ACHN (cell line): ENCODE measurements at regions not wholly inside any gene's neighbourhood (a gene's known extent, or its start where the extent isn't known, plus 50 kb on each side); places are given as distances from the start of the nearest gene placed in this dataset.

Source experiments
- DNase-seq: peaks from one replicate; pipeline ENCODE4 v3.0.0-alpha.2; 2015
- in situ Hi-C: cut with HindIII; loops from 2 replicates; pipeline ENCODE4 v1.10.0; 2017; ENCODE audit warnings: low sequenced_read_pairs, low pct_ligation_motif_present, low pct_unique_long_range_greater_than_20kb

DNA sequence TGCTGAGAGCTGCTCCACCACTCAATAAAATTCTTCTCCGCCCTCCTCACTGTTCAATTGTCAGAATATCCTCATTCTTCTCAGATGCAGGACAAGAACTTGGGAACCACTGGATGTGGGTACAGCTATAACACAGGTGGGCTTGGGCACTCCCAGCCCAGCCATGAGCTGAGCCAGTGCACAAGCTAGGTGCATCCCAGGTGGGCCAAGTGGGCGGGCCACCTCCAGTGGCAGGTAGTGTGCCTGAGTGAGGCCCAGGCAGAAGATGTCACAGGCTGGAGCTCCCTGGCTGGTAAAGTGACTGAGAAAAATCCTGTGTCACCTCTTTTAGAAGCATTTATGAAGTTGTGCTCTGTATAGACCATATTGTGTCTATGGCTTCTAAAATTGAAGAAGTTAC, 501.6 kb upstream of the TYRP1 start:
- in situ Hi-C loops, result no loop called here
- DNase-seq, result no peak

DNA sequence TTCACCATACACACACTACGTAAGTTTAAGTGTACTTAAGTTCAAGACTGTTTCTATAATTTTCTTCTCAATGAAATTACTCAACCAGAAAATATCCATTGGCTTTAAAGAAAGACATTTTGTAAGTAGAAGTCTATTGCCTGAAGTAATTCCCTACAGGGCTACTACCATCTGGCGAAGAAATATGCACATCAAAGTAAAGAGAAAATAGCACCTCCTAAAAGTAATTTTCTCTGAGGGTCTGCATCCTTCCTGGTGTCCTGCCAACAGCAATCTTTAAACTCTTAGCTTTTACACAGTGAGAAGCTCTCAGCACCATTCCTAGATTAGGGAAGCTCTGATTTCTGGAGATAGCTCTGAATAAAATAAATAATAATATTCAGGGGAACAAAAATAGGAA, 498.5 kb upstream of the TYRP1 start:
- no peak for DNase-seq
- in situ Hi-C loops, result no loop called here

DNA sequence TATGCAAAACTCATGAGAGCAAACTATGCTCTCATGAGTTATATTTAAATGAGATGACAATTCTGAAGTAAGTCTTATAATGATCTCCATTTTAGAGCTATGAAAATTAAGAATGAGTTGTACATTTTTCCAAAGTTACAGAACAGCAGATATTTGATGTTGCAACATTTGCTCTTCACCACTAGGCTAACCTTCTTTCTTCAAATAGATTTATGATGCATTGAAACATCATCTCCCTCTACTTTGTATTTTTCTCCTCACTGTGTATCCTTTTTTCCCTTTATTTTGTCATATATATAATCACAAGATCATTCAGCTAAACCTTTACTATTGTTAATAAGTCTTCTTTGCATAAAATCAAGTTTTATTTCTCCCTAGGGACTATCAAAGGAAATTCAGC, 497.7 kb upstream of the TYRP1 start:
- no peak for DNase-seq
- in situ Hi-C loops, result no loop called here

DNA sequence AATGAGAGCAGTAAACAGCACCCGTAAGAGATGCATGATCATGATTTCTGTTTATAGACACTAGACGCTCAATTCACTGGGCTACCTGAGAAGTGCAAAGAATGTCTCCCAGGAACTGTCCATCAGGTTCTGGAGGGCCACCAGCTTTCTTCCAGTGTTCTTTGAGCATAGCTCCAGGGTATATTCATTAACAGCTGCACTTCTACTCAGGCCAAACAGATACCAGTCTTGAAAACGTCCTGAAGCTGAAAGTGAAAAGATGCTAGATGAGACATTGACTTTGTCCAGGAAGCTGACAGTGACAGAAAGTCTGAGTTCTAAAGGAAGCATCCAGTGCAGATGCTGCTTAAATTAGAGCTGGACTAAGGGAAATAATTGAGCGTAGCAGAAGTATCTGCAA, 488.7 kb upstream of the TYRP1 start:
- in situ Hi-C loops, result no loop called here

DNA sequence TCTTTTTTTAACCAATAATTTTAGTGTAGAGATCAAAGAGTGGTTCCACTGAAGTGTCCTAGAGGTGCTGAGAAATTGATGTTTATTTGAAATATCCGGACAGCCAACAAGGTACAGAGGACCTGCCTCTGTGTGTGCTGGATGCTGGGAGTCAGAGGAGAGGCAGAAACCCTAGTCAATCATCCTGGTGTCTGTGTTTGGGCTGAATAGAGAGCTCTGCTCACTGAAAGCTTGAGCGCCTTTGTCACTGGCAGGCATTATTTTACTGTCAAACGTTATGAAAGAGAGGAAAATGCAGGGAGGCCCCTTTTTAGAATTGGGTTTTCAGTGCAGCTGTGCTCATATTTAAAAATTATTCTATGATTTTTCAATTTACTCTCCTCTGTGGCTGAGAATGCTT, 480.3 kb upstream of the TYRP1 start:
- in situ Hi-C loops, result no loop called here

More for the DNA sequence above, 488.7 kb upstream of the TYRP1 start:
- DNase-seq, result no peak

DNA sequence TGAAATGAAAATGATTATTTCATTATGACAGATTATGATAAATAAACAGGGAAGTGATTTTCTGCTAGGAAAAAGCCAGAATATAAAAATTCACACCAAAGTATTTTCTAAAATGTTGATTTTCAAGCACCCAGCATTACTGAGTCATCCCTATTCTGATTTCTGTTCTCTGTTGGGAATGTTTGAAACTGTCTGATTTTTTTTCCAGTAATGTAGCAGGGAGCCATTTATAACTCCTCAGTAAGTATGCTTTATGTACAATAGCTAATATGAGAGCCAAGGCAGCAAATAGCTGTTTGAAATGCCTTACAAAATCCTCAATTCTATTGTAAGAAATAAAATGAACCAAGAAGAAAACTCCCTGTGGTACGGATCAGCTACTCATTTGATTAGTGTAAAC, 471.7 kb upstream of the TYRP1 start:
- in situ Hi-C loops, result no loop called here
- no peak for DNase-seq

More for the DNA sequence above, 480.3 kb upstream of the TYRP1 start:
- DNase-seq, result no peak

DNA sequence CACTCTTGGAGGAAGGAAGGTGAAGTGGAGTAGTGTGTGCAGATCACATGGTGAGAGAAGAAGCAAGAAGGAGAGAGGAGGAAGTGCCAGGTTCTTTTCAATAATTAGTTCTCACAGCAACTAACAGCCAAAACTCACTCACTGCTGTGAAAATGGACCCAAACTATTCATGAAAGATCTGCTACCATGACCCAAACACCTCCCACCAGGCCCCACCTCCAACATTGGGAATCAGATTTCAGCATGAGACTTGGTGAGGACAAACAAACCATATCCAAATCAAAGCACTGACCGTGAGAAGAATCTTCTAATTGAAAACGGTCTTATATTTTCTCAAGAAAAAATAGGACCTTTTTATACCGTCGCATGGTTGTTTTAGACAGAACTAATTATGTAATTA, 468.7 kb upstream of the TYRP1 start:
- in situ Hi-C loops, result no loop called here
- DNase-seq, result no peak

DNA sequence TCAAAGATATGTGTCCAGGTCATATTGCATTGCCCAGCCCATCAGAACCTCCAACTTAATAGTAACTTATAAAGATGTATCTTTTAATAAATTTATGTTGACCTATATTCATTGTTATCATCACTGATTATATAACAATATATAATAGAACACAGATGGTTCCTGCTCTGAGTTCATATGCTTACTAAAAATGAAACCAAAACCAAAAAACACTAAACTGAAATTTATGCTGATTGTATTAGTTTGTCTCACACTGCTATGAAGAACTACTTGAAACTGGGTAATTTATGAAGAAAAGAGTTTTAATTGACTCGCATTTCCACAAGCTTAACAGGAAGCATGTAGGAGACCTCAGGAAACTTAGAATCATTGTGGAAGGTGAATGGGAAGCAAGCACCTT, 462.5 kb upstream of the TYRP1 start:
- DNase-seq, result no peak
- in situ Hi-C loops, result no loop called here

DNA sequence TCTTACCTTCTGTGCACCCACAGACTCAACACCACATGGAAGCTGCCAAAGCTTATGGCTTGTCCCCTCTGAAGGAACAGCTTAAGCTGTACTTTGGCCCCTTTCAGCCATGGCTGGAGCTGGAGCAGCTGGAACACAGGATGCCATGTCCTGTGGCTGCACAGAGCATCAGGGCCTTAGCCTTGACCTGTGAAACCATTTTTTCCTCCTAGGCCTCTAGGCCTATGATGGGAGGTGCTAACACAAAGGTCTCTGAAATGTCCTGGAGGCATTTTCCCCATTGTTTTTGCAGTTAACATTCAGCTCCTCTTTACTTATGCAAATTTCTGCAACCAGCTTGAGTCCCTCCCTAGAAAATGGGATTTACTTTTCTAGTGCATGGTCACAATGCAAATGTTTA, 461.4 kb upstream of the TYRP1 start:
- in situ Hi-C loops, result no loop called here
- DNase-seq, result no peak

DNA sequence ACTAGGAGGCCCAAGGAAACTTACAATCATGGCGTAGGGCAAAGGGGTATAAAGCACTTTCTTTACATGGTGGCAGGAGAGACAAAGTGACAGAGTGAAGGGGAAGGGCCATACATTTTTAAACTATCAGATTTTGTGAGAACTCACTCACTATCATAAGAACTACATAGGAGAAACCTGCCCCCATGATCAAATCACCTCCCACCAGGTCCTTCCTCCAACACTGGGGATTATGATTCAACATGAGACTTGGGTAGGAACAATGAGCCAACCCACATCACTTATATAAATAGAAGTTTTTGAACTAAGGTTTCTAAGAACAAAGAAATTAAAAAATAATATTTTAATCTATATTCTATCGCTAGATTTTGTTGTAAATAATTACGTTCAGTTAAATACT, 460.3 kb upstream of the TYRP1 start:
- DNase-seq, result no peak
- in situ Hi-C loops, result no loop called here

DNA sequence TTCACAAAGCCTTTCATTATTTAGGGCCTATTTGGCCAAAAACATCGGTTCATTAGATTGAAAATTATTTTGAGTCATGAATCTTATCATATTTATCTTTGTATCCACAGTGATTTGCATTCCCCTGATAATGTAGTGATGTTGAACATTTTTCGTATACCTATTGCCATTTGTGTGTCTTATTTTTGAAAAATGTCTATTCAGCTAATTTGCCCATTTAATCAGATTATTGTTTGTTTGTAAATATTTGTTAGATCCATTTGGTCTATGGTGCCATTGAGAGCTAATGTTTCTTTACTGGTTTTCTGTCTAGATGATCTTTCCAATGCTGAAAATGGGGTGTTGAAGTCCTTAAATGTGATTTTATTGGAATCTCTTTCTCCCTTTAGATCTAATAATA, 439.2 kb upstream of the TYRP1 start:
- in situ Hi-C loops, result no loop called here
- no peak for DNase-seq

DNA sequence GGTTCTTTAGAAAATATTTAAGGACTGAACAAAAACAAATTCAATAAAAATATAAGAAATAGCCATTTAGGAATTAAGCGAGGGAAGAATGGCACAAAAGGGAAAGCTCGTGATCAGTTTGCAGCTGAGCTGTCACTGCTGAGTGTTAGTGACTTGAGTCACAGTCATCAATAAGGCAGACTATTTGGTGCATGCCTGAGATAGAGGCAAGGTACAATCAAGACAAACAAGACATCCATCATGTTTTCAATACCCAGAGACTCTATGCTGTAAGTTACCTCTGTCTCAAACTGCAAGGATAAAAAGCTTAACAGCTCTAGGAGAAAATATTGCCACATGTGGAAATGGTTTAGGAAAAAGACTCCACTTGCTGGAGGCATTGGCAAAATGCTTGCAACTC, 426.4 kb upstream of the TYRP1 start:
- no peak for DNase-seq
- in situ Hi-C loops, result no loop called here

DNA sequence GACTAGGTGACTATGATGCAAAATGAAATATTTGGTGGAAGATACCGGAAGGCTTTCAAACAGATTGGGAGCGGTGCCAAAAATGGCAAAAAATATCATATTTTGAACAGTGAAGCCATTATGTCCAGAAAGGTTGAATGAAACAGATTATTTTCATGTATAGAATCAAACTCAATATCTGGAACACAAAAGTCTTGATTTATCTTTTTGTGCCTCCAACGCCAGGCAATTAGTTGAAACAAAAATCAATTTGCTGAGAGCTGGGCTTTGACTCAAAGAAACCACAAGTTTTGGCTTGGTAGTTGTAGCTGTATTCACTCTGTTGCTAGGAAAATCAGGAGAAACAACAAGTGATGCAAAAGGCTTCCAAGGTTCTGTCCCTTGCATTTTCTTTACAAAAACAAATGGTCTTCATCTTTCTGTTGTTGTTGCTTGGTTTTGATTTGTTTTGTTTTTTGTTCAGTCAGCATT, 421.7 kb upstream of the TYRP1 start:
- in situ Hi-C loops, result no loop called here
- no peak for DNase-seq

DNA sequence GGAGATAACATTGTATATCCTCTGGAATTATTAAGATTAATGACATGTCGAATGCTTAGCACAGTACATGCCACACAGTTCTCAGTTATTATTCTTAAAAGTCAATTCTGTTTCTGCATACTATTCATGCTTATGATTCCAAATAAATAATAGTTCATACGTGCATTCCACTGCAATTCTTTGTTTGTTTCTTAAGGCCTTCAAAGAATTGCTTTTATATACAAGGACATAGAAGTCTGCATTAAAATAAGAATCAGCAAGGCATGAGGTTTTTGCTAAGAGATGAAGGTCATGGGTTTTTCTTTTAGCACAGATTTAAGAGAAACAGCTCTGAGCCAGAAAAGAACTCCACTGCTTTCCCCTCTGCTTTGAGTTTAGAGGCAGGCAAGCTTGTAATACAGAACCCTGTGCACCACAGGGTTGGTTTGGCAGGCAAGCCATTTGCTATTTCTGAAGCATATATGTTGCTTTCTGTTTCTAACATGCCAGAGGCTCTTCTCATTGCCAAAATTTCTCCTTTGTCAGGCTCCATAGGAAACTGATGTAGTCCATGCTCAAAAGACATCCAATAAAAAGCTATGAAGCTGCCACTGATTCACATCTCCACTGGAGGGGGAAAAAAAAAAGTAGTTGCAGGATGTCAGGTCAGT, 420.6 kb upstream of the TYRP1 start:
- no peak for DNase-seq
- in situ Hi-C loops, result no loop called here

DNA sequence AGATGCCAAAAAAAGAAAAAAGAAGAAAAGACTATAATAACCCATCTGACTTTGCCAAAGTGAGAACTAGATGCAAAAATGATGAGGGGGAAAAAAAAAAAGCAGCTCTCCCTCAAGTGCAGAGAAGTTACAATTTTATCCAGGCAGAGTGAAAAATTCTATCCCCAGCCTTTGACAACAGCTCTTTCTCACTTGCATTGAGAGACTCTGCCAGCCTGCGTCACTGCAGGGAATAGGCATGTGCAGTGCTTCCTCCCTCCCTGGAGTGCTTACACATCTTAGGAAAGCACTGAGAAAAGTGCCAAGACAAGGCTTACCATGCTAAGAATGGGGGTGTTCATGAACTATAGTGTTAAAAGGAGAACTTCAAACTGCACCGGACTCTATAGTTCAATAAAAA, 418.6 kb upstream of the TYRP1 start:
- in situ Hi-C loops, result no loop called here
- no peak for DNase-seq

DNA sequence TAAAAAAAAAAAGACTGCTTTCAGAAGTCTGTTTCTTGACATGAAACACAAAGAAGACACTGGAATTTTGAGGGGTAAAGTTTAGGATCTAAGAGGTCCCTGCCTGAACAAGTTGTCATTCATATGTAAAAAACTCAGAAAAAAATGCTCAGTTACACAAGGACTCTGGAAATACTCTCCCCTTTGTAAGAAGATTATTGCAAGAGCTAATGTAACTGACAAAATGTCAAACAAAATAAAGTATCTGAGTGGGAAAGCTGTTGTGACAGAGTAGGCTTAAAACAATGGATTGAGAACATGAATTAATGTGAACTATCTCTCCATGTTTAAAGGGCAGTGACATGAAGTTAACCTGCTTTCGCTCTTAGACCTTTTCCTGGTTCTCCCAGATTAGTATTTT, 416.7 kb upstream of the TYRP1 start:
- in situ Hi-C loops, result no loop called here
- DNase-seq, result no peak

DNA sequence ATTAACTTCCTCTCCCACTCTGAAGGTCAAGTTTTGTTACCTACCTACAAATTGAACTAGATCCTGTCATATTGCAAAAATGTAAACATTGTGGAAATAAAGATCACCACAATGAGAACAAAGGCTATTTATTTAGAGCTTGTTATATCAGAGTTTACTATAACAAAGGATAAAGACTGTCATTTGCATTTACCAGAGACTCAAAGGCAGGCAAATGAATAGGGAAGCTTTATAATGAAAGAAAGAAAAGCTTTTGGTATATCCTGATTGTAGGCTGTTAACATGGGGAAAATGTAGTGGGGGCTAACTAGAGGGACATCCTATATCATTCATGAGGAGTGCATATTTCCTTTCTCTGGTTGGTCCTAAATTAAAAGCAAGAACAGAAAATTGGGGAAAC, 403.5 kb upstream of the TYRP1 start:
- DNase-seq, result no peak
- in situ Hi-C loops, result no loop called here

DNA sequence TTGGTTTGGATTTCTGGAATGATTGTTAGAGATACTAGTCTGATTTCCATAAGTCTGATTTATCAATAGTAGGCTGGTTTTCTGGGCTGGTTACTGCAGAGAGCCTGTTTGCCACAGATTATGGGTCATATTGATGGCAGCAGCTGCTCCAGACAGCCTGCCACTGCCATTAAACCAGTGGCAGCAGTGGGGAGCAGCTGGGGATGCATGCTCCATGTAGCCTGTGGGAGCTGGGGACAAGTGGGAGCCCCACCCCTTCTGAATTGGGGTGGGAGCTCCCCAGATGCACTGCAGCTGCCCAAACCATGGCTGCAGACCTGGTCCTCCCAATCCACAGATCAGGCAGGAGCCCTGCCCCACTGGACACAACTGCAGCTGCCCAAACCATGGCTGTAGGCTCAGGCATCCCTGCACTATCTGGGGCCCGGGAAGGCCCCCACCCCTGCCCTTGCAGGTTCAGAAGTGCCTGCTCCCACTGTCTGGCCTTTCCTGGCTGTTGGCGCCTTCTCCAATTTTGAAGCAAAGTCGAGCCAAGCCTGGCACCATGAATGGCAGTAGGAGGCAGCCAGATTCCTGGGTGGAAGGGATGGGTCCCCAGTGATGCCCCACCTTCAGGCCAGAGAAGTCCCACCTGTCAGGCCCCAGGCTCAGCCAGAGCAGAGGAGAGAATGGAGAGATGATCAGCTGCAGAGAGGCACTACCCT, 402.9 kb upstream of the TYRP1 start:
- DNase-seq, result no peak
- in situ Hi-C loops, result no loop called here

DNA sequence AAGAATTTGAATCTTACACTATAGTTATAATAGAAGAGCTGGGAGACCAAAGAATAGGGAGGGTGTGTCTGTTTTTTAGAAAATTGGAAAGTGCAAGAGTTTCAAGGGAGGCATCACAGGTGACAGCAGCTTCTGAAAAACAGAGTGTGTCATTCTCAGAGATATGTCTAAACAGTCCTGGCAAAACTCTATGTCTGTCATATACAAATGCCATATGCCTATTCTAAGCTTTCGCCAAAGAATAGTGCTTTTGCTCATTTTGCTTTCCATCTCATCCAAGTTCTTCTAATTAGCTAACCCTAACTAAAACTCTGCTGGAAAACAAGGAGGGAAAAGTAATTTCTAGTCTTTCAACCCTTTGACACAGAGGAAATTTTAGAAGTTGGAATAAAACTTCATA, 388.0 kb upstream of the TYRP1 start:
- DNase-seq, result no peak
- in situ Hi-C loops, result no loop called here

DNA sequence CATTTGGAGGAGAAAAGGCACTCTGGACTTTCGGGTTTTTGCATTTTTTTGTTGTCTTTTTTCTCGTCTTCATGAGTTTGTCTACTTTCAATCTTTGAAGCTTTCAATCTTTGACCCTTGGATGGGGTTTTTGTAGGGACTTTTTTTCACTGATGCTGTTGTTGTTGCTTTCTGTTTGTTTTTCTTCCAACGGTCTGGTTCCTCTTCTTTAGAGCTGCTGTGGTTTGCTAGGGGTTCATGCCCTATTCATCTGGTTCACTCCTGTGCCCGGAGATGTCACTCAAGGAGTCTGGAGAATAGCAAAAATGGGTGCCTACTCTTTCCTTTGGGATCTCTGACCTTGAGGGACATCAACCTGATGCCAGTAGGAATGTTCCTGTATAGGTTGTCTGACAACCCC, 378.6 kb upstream of the TYRP1 start:
- DNase-seq, result no peak
- in situ Hi-C loops, result no loop called here
